ENCODE measurements at regions not wholly inside any gene's neighbourhood (a gene's known extent, or its start where the extent isn't known, plus 50 kb on each side); places are given as distances from the start of the nearest gene placed in this dataset.

DNA sequence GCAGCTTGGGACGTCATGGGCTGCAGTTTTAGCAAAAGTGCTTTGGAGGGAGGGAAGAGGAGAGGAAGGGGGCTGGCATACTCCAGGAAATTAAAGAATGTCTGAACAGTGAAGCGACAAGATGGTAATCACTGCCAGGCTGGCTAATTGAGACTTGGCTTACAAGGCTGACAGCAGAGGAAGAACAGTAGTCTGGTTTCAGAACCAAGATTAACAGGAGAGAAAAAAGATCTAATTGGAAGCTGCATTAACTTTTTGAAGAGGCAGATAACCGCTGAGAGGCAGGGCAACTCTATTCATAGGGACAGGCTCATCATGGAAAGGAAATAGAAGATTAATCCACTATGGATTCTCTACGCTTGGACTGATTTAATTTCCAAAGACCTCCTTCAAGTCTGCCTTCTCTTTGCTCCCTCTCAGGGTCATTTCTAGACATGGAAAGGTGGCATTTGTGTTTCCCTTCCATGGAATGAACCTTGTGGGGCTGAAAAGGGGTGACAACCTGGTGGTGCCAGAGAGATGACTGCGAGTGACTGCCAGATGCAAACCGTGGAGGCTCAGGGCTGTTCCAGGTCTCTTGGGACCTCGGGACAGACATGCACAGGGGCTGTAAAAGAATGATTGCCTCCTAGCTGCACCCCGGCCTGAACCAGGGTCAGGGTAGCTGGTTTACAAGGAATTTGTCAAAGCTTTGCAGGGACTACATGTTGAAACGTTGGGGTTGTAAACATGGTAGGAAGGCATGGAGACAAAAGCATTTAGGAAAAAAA, 210.2 kb upstream of the NPY start:
- H3K36me3 ChIP-seq (replicated peaks; ENCODE audit: low read depth, low read length) = no peaks in the 10 kb centered on the region
- H3K4me1 ChIP-seq (ENCODE audit: low read length) = no peaks in the 10 kb centered on the region
- no peaks in the 10 kb centered on the region for H3K27me3 ChIP-seq (ENCODE audit: low read depth, low read length)
- no peak overlapping the region for H3K27ac ChIP-seq (ENCODE audit: low read length)
- H3K79me2 ChIP-seq (ENCODE audit: low read length) = no peaks in the 10 kb centered on the region
- H3K4me2 ChIP-seq (ENCODE audit: low read length) = no peak overlapping the region
- TF ChIP-seq, protein P1, sequence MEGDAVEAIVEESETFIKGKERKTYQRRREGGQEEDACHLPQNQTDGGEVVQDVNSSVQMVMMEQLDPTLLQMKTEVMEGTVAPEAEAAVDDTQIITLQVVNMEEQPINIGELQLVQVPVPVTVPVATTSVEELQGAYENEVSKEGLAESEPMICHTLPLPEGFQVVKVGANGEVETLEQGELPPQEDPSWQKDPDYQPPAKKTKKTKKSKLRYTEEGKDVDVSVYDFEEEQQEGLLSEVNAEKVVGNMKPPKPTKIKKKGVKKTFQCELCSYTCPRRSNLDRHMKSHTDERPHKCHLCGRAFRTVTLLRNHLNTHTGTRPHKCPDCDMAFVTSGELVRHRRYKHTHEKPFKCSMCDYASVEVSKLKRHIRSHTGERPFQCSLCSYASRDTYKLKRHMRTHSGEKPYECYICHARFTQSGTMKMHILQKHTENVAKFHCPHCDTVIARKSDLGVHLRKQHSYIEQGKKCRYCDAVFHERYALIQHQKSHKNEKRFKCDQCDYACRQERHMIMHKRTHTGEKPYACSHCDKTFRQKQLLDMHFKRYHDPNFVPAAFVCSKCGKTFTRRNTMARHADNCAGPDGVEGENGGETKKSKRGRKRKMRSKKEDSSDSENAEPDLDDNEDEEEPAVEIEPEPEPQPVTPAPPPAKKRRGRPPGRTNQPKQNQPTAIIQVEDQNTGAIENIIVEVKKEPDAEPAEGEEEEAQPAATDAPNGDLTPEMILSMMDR (IDR thresholded peaks at IDR 0.05; ENCODE audit: low read depth, low read length) = no peak
- no peak for TF ChIP-seq EZH2phosphoT487 (IDR thresholded peaks at IDR 0.05; ENCODE audit: low read depth)
- H2AFZ ChIP-seq (ENCODE audit: low read depth, low read length) = no peak overlapping the region
- H3K4me3 ChIP-seq (ENCODE audit: low read length) = no peak overlapping the region
- H4K20me1 ChIP-seq (ENCODE audit: insufficient read depth, low read length) = no peaks in the 10 kb centered on the region
- no peak overlapping the region for H3K9ac ChIP-seq (ENCODE audit: low read length)
- no peaks in the 10 kb centered on the region for H3K9me3 ChIP-seq (ENCODE audit: insufficient read depth, low read length)

DNA sequence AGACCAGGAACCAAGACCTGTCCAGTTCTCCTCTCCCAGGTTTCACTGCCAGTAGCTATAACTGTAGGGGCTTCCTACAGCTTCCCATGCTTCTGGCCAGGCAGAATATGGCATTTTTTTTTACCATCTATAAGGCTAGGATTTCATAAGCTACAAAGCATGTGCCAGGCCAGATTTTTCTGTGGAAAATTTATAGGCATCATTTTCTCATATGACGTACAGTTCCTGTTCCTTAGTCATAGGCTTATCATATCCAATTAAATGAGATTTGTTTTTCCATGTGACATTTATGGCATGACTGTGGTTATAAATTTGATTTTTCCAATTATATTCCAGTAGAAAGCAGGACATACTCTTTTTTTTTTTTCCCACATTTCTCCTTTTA, 208.6 kb upstream of the NPY start:
- Histone ChIP-seq H3K79me2 (ENCODE audit: low read length) (no peaks in the 10 kb centered on the region), H3K9me3 (ENCODE audit: insufficient read depth, low read length) (no peaks in the 10 kb centered on the region), H3K4me3 (ENCODE audit: low read length) (no peak overlapping the region), H4K20me1 (ENCODE audit: insufficient read depth, low read length) (no peaks in the 10 kb centered on the region), H3K4me2 (ENCODE audit: low read length) (0 out of 2 replicates have a peak overlapping the region, but pooled peaks have one; percentile 14), H3K27ac (ENCODE audit: low read length) (no peak overlapping the region), H3K9ac (ENCODE audit: low read length) (no peak overlapping the region), H2AFZ (ENCODE audit: low read depth, low read length) (no peak overlapping the region), H3K27me3 (ENCODE audit: low read depth, low read length) (no peaks in the 10 kb centered on the region), H3K4me1 (ENCODE audit: low read length) (no peaks in the 10 kb centered on the region), H3K36me3 (replicated peaks; ENCODE audit: low read depth, low read length) (no peaks in the 10 kb centered on the region)
- no peak for TF ChIP-seq EZH2phosphoT487 (IDR thresholded peaks at IDR 0.05; ENCODE audit: low read depth)
- TF ChIP-seq, protein P1 (IDR thresholded peaks at IDR 0.05; ENCODE audit: low read depth, low read length) = no peak

DNA sequence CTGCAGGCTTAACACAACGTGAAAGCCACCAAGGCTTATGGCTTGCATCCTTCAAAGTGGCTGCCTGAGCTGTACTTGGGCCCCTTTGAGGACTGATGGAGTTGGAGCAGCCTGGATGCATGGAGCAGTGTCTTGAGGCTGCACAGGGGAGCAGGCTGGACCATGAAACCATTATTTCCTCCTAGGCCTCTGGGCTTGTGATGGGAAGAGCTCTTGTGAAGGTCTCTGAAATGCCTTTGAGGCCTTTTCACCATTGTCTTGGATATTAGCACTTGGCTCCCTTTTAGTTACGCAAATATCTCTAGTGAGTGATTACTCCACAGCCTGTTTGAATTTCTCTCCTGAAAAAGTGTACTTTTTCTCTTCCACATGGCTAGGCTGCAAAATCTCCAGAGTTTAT, 201.2 kb upstream of the NPY start:
- no peak for TF ChIP-seq EZH2phosphoT487 (IDR thresholded peaks at IDR 0.05; ENCODE audit: low read depth)
- TF ChIP-seq, protein P1 (IDR thresholded peaks at IDR 0.05; ENCODE audit: low read depth, low read length) = no peak
- Histone ChIP-seq H3K4me2 (ENCODE audit: low read length) (no peak overlapping the region), H3K4me3 (ENCODE audit: low read length) (no peak overlapping the region), H4K20me1 (ENCODE audit: insufficient read depth, low read length) (no peaks in the 10 kb centered on the region), H3K36me3 (replicated peaks; ENCODE audit: low read depth, low read length) (no peaks in the 10 kb centered on the region), H3K9me3 (ENCODE audit: insufficient read depth, low read length) (no peaks in the 10 kb centered on the region), H3K27ac (ENCODE audit: low read length) (no peak overlapping the region), H3K4me1 (ENCODE audit: low read length) (no peaks in the 10 kb centered on the region), H3K27me3 (ENCODE audit: low read depth, low read length) (no peaks in the 10 kb centered on the region), H3K9ac (ENCODE audit: low read length) (no peak overlapping the region), H2AFZ (ENCODE audit: low read depth, low read length) (no peak overlapping the region), H3K79me2 (ENCODE audit: low read length) (no peaks in the 10 kb centered on the region)

DNA sequence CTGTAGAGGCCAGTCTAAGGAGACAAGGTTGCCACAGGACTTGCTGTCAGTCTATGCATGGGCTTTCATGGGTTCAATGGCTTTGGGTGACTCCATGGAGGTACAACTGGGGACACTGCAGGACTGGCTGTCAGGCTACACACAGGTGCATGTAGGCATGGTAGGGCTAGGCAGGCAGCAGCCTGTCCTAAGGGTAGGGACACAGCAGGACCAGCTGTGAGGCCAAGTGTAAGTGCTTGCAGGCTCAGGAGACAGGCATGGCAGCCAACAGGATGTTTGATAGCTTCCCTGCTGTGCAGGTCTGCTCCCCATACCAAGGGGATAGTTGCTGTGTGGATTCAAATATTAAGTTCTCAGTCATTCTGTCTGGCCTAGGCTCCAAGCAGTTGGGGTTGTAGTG, 181.0 kb upstream of the NPY start:
- H3K9me3 ChIP-seq (ENCODE audit: insufficient read depth, low read length) = no peaks in the 10 kb centered on the region
- TF ChIP-seq EZH2phosphoT487 (IDR thresholded peaks at IDR 0.05; ENCODE audit: low read depth) = no peak
- TF ChIP-seq, protein P1 (IDR thresholded peaks at IDR 0.05; ENCODE audit: low read depth, low read length) = no peak

More for the DNA sequence above, 181.0 kb upstream of the NPY start:
- H3K9ac ChIP-seq (ENCODE audit: low read length) = no peak overlapping the region
- no peaks in the 10 kb centered on the region for H3K79me2 ChIP-seq (ENCODE audit: low read length)
- H3K27me3 ChIP-seq (ENCODE audit: low read depth, low read length) = no peaks in the 10 kb centered on the region
- H3K4me2 ChIP-seq (ENCODE audit: low read length) = no peak overlapping the region
- no peak overlapping the region for H2AFZ ChIP-seq (ENCODE audit: low read depth, low read length)
- no peak overlapping the region for H3K4me3 ChIP-seq (ENCODE audit: low read length)
- H3K36me3 ChIP-seq (replicated peaks; ENCODE audit: low read depth, low read length) = no peaks in the 10 kb centered on the region
- H3K27ac ChIP-seq (ENCODE audit: low read length) = no peak overlapping the region
- H3K4me1 ChIP-seq (ENCODE audit: low read length) = no peaks in the 10 kb centered on the region
- H4K20me1 ChIP-seq (ENCODE audit: insufficient read depth, low read length) = no peaks in the 10 kb centered on the region
